ENCODE measurements at regions not wholly inside any gene's neighbourhood (a gene's known extent, or its start where the extent isn't known, plus 50 kb on each side); places are given as distances from the start of the nearest gene placed in this dataset.

- TF ChIP-seq, protein P1, sequence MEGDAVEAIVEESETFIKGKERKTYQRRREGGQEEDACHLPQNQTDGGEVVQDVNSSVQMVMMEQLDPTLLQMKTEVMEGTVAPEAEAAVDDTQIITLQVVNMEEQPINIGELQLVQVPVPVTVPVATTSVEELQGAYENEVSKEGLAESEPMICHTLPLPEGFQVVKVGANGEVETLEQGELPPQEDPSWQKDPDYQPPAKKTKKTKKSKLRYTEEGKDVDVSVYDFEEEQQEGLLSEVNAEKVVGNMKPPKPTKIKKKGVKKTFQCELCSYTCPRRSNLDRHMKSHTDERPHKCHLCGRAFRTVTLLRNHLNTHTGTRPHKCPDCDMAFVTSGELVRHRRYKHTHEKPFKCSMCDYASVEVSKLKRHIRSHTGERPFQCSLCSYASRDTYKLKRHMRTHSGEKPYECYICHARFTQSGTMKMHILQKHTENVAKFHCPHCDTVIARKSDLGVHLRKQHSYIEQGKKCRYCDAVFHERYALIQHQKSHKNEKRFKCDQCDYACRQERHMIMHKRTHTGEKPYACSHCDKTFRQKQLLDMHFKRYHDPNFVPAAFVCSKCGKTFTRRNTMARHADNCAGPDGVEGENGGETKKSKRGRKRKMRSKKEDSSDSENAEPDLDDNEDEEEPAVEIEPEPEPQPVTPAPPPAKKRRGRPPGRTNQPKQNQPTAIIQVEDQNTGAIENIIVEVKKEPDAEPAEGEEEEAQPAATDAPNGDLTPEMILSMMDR (IDR thresholded peaks at IDR 0.05): no peak
- TF ChIP-seq EP300 (IDR thresholded peaks at IDR 0.05): no peak
These were observed 143.5 kb upstream of the SOX1 start for GRCh38 chr13:111923439-111923838.

Measured in esophagus muscularis mucosa (tissue), 3 donors.